ENCODE measurements at regions not wholly inside any gene's neighbourhood (a gene's known extent, or its start where the extent isn't known, plus 50 kb on each side); places are given as distances from the start of the nearest gene placed in this dataset.
"Not testable (repeated sequence)": the region's sequence is repeated elsewhere in the genome, so short reads cannot be mapped to it uniquely, and the experiment has no call there.

- DNase-seq = no peak
Measured at GRCh38 chr3:164365242-164365641, 713.1 kb downstream of the SI start.

- DNase-seq = no peak
Measured at GRCh38 chr3:164364111-164364510, 714.2 kb downstream of the SI start.

- no peak for DNase-seq
Measured at GRCh38 chr3:164360738-164361406, 717.4 kb downstream of the SI start.

GRCh38 chr3:164360078-164360578 lies 718.2 kb downstream of the SI start:
- no peak for DNase-seq

GRCh38 chr3:164352991-164353390 lies 725.3 kb downstream of the SI start:
- no peak for DNase-seq

- peak in 1 of 2 experiments; percentile 27 for DNase-seq
Measured at GRCh38 chr3:164351131-164351530, 727.2 kb downstream of the SI start.

- DNase-seq = not testable (repeated sequence)
Measured at GRCh38 chr3:164342206-164342605, 736.1 kb downstream of the SI start.

GRCh38 chr3:164341086-164341485 lies 737.2 kb downstream of the SI start:
- DNase-seq = no peak

GRCh38 chr3:164340273-164340672 lies 738.0 kb downstream of the SI start:
- DNase-seq = no peak

GRCh38 chr3:164332831-164333802 lies 745.2 kb downstream of the SI start:
- no peak for DNase-seq

GRCh38 chr3:164326714-164327113 lies 751.6 kb downstream of the SI start:
- no peak for DNase-seq

GRCh38 chr3:164320962-164321361 lies 757.3 kb downstream of the SI start:
- no peak for DNase-seq

- no peak for DNase-seq
Measured at GRCh38 chr3:164306042-164306441, 772.3 kb downstream of the SI start.

GRCh38 chr3:164303894-164304293 lies 774.4 kb downstream of the SI start:
- no peak for DNase-seq

- no peak for DNase-seq
Measured at GRCh38 chr3:164302622-164303021, 775.7 kb downstream of the SI start.

GRCh38 chr3:164291486-164291885 lies 786.8 kb downstream of the SI start:
- DNase-seq = not testable (repeated sequence)

GRCh38 chr3:164278550-164278949 lies 799.7 kb downstream of the SI start:
- DNase-seq = no peak

- no peak for DNase-seq
Measured at GRCh38 chr3:164267053-164267452, 811.2 kb downstream of the SI start.

GRCh38 chr3:164250923-164251322 lies 827.4 kb downstream of the SI start:
- no peak for DNase-seq

GRCh38 chr3:164236851-164237250 lies 841.4 kb downstream of the SI start:
- no peak for DNase-seq

- no peak for DNase-seq
Measured at GRCh38 chr3:164235289-164236028, 842.8 kb downstream of the SI start.

GRCh38 chr3:164233951-164234350 lies 844.3 kb downstream of the SI start:
- no peak for DNase-seq

- DNase-seq = no peak
Measured at GRCh38 chr3:164231718-164232117, 846.6 kb downstream of the SI start.

All from SW 1271 (cell line).